H9 (cell line): ENCODE measurements at regions not wholly inside any gene's neighbourhood (a gene's known extent, or its start where the extent isn't known, plus 50 kb on each side); places are given as distances from the start of the nearest gene placed in this dataset.

Experiments
- DNase-seq: peaks from one replicate; pipeline ENCODE4 v3.0.0-alpha.2; 2017
- H2AFZ ChIP-seq: one replicate; pipeline ENCODE4 v1.6.1; 2013; ENCODE audit warnings: mild to moderate bottlenecking, low read length, control low read depth, moderate library complexity
- H2AK5ac ChIP-seq: 2 replicates; pipeline ENCODE4 v1.6.1; 2013; ENCODE audit warnings: low read length, control low read depth, mixed read lengths; ENCODE audit not compliant: insufficient read length
- H2BK120ac ChIP-seq: one replicate; pipeline ENCODE4 v1.6.1; 2013; ENCODE audit warnings: low read depth, mild to moderate bottlenecking, low read length, control low read depth, inconsistent platforms; ENCODE audit not compliant: poor library complexity, severe bottlenecking
- H2BK12ac ChIP-seq: 2 replicates; pipeline ENCODE4 v1.6.1; 2013; ENCODE audit warnings: low read length, control low read depth, mixed read lengths, low read depth; ENCODE audit not compliant: insufficient read length
- H2BK15ac ChIP-seq: 2 replicates; pipeline ENCODE4 v1.6.1; 2013; ENCODE audit warnings: low read depth, low read length, control low read depth
- H2BK20ac ChIP-seq: one replicate; pipeline ENCODE4 v1.6.1; 2013; ENCODE audit warnings: low read depth, mild to moderate bottlenecking, low read length, control low read depth, inconsistent platforms; ENCODE audit not compliant: poor library complexity, severe bottlenecking
- H2BK5ac ChIP-seq: 2 replicates; pipeline ENCODE4 v1.6.1; 2013; ENCODE audit warnings: low read length, control low read depth, mixed read lengths; ENCODE audit not compliant: insufficient read length
- H3K14ac ChIP-seq: 2 replicates; pipeline ENCODE4 v1.6.1; 2013; ENCODE audit warnings: low read length, control low read depth; ENCODE audit not compliant: insufficient read depth
- H3K18ac ChIP-seq: 2 replicates; pipeline ENCODE4 v1.6.1; 2013; ENCODE audit warnings: low read depth, mild to moderate bottlenecking, mixed read lengths, low read length, control low read depth; ENCODE audit not compliant: insufficient read length
- H3K23ac ChIP-seq: 2 replicates; pipeline ENCODE4 v1.6.1; 2013; ENCODE audit warnings: low read length, control low read depth, mixed read lengths, low read depth; ENCODE audit not compliant: insufficient read length
- H3K23me2 ChIP-seq: 2 replicates; pipeline ENCODE4 v1.6.1; 2013; ENCODE audit warnings: low read depth, mild to moderate bottlenecking, mixed read lengths, low read length, control low read depth; ENCODE audit not compliant: insufficient read length, poor library complexity, severe bottlenecking
- H3K27ac ChIP-seq: 2 replicates; pipeline ENCODE4 v1.5.1; 2013; ENCODE audit warnings: low read length, control low read depth, mixed read lengths, low read depth; ENCODE audit not compliant: insufficient read length
- H3K27me3 ChIP-seq: 2 replicates; pipeline ENCODE4 v1.6.1; 2013; ENCODE audit warnings: low read length, control low read depth, inconsistent platforms; ENCODE audit not compliant: insufficient read depth
- H3K4ac ChIP-seq: 2 replicates; pipeline ENCODE4 v1.6.1; 2013; ENCODE audit warnings: low read depth, mild to moderate bottlenecking, control low read depth, inconsistent platforms, low read length, moderate library complexity
- H3K4me1 ChIP-seq: 2 replicates; pipeline ENCODE4 v1.6.1; 2013; ENCODE audit warnings: low read length, control low read depth, inconsistent platforms; ENCODE audit not compliant: insufficient read depth
- H3K4me2 ChIP-seq: 2 replicates; pipeline ENCODE4 v1.6.1; 2013; ENCODE audit warnings: low read length, control low read depth, mixed read lengths; ENCODE audit not compliant: insufficient read length, insufficient read depth
- H3K56ac ChIP-seq: 2 replicates; pipeline ENCODE4 v1.6.1; 2013; ENCODE audit warnings: low read depth, mild to moderate bottlenecking, mixed read lengths, low read length, control low read depth; ENCODE audit not compliant: insufficient read length
- H3K79me1 ChIP-seq: 2 replicates; pipeline ENCODE4 v1.6.1; 2013; ENCODE audit warnings: low read depth, mild to moderate bottlenecking, moderate library complexity, low read length, control low read depth, inconsistent platforms; ENCODE audit not compliant: insufficient read depth, poor library complexity, severe bottlenecking
- H3K79me2 ChIP-seq: 2 replicates; pipeline ENCODE4 v1.6.1; 2013; ENCODE audit warnings: low read length, control low read depth, inconsistent platforms; ENCODE audit not compliant: insufficient read depth
- H3K9ac ChIP-seq: 2 replicates; pipeline ENCODE4 v1.6.1; 2013; ENCODE audit warnings: low read length, control low read depth, mixed read lengths; ENCODE audit not compliant: insufficient read length; ENCODE audit errors: extremely low read depth
- H3K9me3 ChIP-seq: one replicate; pipeline ENCODE4 v1.6.1; 2013; ENCODE audit warnings: low read depth, low read length, inconsistent platforms; ENCODE audit not compliant: control insufficient read depth
- H3T11ph ChIP-seq: one replicate; pipeline ENCODE4 v1.6.1; 2013; ENCODE audit warnings: mild to moderate bottlenecking, low read length, control low read depth, inconsistent platforms
- H4K20me1 ChIP-seq: one replicate; pipeline ENCODE4 v1.6.1; 2013; ENCODE audit not compliant: control insufficient read depth, insufficient read length, insufficient read depth
- H4K5ac ChIP-seq: 2 replicates; pipeline ENCODE4 v1.6.1; 2013; ENCODE audit warnings: low read depth, mild to moderate bottlenecking, mixed read lengths, low read length, control low read depth; ENCODE audit not compliant: insufficient read length
- H4K8ac ChIP-seq: replicated peaks from 2 replicates; pipeline ENCODE4 v1.6.1; 2013; ENCODE audit warnings: low read length, control low read depth, mixed read lengths, low read depth; ENCODE audit not compliant: insufficient read length
- H4K91ac ChIP-seq: 2 replicates; pipeline ENCODE4 v1.6.1; 2013; ENCODE audit warnings: low read depth, mild to moderate bottlenecking, moderate library complexity, mixed read lengths, low read length, control low read depth; ENCODE audit not compliant: insufficient read length
- H3K27ac Mint-ChIP-seq, 3 experiments: 2 replicates in 2 of 3; 3 replicates in 1 of 3; pipeline ENCODE4 v1.8.0; 2020 to 2021; ENCODE audit warnings: mixed read lengths in 3 of 3, mild to moderate bottlenecking in 1 of 3, moderate library complexity in 1 of 3
- H3K27me3 Mint-ChIP-seq: 2 replicates; pipeline ENCODE4 v1.8.0; 2021; ENCODE audit warnings: low read depth, mild to moderate bottlenecking, moderate library complexity, mixed read lengths
- H3K36me3 Mint-ChIP-seq, 3 experiments: 2 replicates in 2 of 3; 3 replicates in 1 of 3; pipeline ENCODE4 v1.8.0; 2020 to 2021; ENCODE audit warnings: low read depth in 3 of 3, mixed read lengths in 3 of 3; ENCODE audit not compliant: insufficient read depth in 1 of 3
- H3K4me1 Mint-ChIP-seq, 2 experiments: 2 replicates each; pipeline ENCODE4 v1.8.0; 2020; ENCODE audit warnings: mixed read lengths in 2 of 2
- H3K4me3 Mint-ChIP-seq, 2 experiments: 2 replicates in 1 of 2; 3 replicates in 1 of 2; pipeline ENCODE4 v1.8.0; 2020 to 2021; ENCODE audit warnings: mild to moderate bottlenecking in 2 of 2, mixed read lengths in 2 of 2, moderate library complexity in 1 of 2
- H3K9me3 Mint-ChIP-seq, 2 experiments: 2 replicates in 1 of 2; 3 replicates in 1 of 2; pipeline ENCODE4 v1.8.0; 2020; ENCODE audit warnings: mild to moderate bottlenecking in 2 of 2, mixed read lengths in 2 of 2, moderate library complexity in 1 of 2
- WGBS: extraction: QIAGEN DNeasy Blood & Tissue Kit; methylation state at CpG from one replicate; pipeline ENCODE4 v1.1.7; 2013; ENCODE audit warnings: missing lambda C conversion rate, low lambda C conversion rate, mixed read lengths; ENCODE audit not compliant: insufficient read length; ENCODE audit errors: extremely low coverage; 5-methylcytosine and 5-hydroxymethylcytosine counted together
- TF ChIP-seq, protein P1 (sequence below): fragments of 200-600 bp; sonication (generic); conservative IDR thresholded peaks from 3 replicates; pipeline ENCODE4 v1.8.0; 2021; ENCODE audit warnings: antibody characterized with exemption, mild to moderate bottlenecking

DNA sequence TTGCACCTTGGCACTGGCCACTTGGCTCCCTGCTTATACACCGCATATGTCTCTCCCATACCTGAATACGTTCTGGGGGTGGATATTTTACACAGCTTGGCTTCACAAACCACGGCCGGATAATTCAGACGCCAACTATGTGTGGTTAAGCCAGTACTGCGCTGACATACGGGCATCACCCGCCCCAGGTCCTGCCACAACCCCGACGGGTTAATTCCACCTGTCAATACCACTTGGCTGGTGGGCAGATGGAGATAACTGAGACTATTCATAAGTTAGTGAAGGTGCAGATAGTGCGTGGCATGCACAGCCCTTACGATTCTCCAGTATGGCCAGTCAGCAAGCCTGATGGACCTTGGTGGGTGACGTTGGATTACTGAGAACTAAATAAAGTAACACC is 696.3 kb upstream of the AGA start:
- Mint-ChIP-seq H3K4me3 (no peak overlapping the region), H3K27ac (no peak overlapping the region), H3K27me3 (no peaks in the 10 kb centered on the region), H3K36me3 (no peaks in the 10 kb centered on the region; a peak in 2 of 7 replicates), H3K9me3 (peaks cover 0 to 2% of the 10 kb centered on the region in 2 experiments; a peak in 2 of 5 replicates), H3K4me1 (no peaks in the 10 kb centered on the region)
- Histone ChIP-seq H3K9me3 (no peaks in the 10 kb centered on the region), H2BK15ac (no peak overlapping the region), H2BK120ac (no peak overlapping the region), H3K9ac (no peak overlapping the region), H4K91ac (no peak overlapping the region), H4K8ac (no peak overlapping the region), H3K14ac (no peak overlapping the region), H2BK20ac (no peak overlapping the region), H4K5ac (no peak overlapping the region), H3T11ph (no peak overlapping the region), H3K56ac (no peak overlapping the region), H2AFZ (no peak overlapping the region), H3K79me2 (no peaks in the 10 kb centered on the region), H2BK5ac (no peak overlapping the region), H3K18ac (no peak overlapping the region), H2BK12ac (no peak overlapping the region), H3K4ac (no peak overlapping the region), H3K4me2 (no peak overlapping the region), H3K4me1 (no peaks in the 10 kb centered on the region), H3K23me2 (peaks cover 3% of the 10 kb centered on the region), H3K23ac (no peak overlapping the region), H3K27me3 (no peaks in the 10 kb centered on the region), H3K27ac (no peak overlapping the region), H2AK5ac (no peak overlapping the region), H4K20me1 (no peaks in the 10 kb centered on the region), H3K79me1 (no peaks in the 10 kb centered on the region)
- TF ChIP-seq, protein P1, sequence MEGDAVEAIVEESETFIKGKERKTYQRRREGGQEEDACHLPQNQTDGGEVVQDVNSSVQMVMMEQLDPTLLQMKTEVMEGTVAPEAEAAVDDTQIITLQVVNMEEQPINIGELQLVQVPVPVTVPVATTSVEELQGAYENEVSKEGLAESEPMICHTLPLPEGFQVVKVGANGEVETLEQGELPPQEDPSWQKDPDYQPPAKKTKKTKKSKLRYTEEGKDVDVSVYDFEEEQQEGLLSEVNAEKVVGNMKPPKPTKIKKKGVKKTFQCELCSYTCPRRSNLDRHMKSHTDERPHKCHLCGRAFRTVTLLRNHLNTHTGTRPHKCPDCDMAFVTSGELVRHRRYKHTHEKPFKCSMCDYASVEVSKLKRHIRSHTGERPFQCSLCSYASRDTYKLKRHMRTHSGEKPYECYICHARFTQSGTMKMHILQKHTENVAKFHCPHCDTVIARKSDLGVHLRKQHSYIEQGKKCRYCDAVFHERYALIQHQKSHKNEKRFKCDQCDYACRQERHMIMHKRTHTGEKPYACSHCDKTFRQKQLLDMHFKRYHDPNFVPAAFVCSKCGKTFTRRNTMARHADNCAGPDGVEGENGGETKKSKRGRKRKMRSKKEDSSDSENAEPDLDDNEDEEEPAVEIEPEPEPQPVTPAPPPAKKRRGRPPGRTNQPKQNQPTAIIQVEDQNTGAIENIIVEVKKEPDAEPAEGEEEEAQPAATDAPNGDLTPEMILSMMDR, result no peak
- no CpG with 5 or more reads among the region's 13 CpGs for WGBS
- DNase-seq, result no peak
